ENCODE measurements at regions not wholly inside any gene's neighbourhood (a gene's known extent, or its start where the extent isn't known, plus 50 kb on each side); places are given as distances from the start of the nearest gene placed in this dataset.
"Not testable (repeated sequence)": the region's sequence is repeated elsewhere in the genome, so short reads cannot be mapped to it uniquely, and the experiment has no call there.

GRCh38 chr4:22634541-22635181 is 58.1 kb upstream of the GBA3 start:
- intact Hi-C loops (cut with DNase I; ENCODE audit: low total_unique reads): no loop called here
- no peak for DNase-seq (ENCODE audit: low spot score in 2 of 2)
- no peak overlapping the region for H3K4me3 ChIP-seq (ENCODE audit: low read depth, poor library complexity, severe bottlenecking)
- TF ChIP-seq, protein P1, sequence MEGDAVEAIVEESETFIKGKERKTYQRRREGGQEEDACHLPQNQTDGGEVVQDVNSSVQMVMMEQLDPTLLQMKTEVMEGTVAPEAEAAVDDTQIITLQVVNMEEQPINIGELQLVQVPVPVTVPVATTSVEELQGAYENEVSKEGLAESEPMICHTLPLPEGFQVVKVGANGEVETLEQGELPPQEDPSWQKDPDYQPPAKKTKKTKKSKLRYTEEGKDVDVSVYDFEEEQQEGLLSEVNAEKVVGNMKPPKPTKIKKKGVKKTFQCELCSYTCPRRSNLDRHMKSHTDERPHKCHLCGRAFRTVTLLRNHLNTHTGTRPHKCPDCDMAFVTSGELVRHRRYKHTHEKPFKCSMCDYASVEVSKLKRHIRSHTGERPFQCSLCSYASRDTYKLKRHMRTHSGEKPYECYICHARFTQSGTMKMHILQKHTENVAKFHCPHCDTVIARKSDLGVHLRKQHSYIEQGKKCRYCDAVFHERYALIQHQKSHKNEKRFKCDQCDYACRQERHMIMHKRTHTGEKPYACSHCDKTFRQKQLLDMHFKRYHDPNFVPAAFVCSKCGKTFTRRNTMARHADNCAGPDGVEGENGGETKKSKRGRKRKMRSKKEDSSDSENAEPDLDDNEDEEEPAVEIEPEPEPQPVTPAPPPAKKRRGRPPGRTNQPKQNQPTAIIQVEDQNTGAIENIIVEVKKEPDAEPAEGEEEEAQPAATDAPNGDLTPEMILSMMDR (IDR thresholded peaks at IDR 0.05): no peak
- no peak for TF ChIP-seq POLR2A (IDR thresholded peaks at IDR 0.05)
- WGBS, 2 donors: 88 to 90% methylated on average over 46 to 62 of the region's 69 CpGs

GRCh38 chr4:22635182-22635549 is 57.6 kb upstream of the GBA3 start:
- H3K4me3 ChIP-seq (ENCODE audit: low read depth, poor library complexity, severe bottlenecking); intact Hi-C loops (cut with DNase I; ENCODE audit: low total_unique reads); DNase-seq (ENCODE audit: low spot score in 2 of 2): not testable (repeated sequence)
- 86 to 89% methylated on average over 4 of the region's 4 CpGs for WGBS, 2 donors

DNA sequence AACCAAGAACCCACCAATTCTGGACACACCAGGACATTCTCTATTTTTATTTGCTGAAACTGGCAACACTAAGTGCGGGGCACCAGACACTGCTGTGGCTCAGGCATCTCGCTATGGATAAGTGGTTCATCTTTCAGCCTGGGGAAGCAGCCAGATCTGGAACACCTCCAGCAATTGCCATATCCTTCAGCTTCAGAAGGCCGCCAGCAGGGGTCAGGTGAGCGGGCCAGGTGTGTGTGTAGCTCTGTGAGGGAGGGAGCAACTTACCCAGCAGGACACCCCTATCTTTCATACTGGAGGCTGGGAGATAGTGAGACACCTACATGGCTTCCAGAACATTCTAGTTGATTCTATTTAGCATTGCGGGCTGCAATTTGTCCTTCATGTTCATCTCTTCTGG is 57.0 kb upstream of the GBA3 start:
- no peak for DNase-seq (ENCODE audit: low spot score in 2 of 2)
- 90 to 95% methylated on average over 5 of the region's 5 CpGs for WGBS, 2 donors
- H3K4me3 ChIP-seq (ENCODE audit: low read depth, poor library complexity, severe bottlenecking): no peak overlapping the region
- TF ChIP-seq POLR2A (IDR thresholded peaks at IDR 0.05): no peak
- TF ChIP-seq, protein P1 (IDR thresholded peaks at IDR 0.05): no peak
- intact Hi-C loops (cut with DNase I; ENCODE audit: low total_unique reads): no loop called here

GRCh38 chr4:22637306-22637705 is 55.4 kb upstream of the GBA3 start:
- DNase-seq (ENCODE audit: low spot score in 2 of 2): no peak
- 63 to 86% methylated on average over 4 of the region's 4 CpGs for WGBS, 2 donors
- no peak for TF ChIP-seq POLR2A (IDR thresholded peaks at IDR 0.05)
- TF ChIP-seq, protein P1 (IDR thresholded peaks at IDR 0.05): no peak
- no peak overlapping the region for H3K4me3 ChIP-seq (ENCODE audit: low read depth, poor library complexity, severe bottlenecking)
- intact Hi-C loops (cut with DNase I; ENCODE audit: low total_unique reads): no loop called here
